HG03103 (cell line): ENCODE measurements at regions not wholly inside any gene's neighbourhood (a gene's known extent, or its start where the extent isn't known, plus 50 kb on each side); places are given as distances from the start of the nearest gene placed in this dataset.
"Not testable (repeated sequence)": the region's sequence is repeated elsewhere in the genome, so short reads cannot be mapped to it uniquely, and the experiment has no call there.

Source experiments
- ATAC-seq: cut with Tn5 transposase; IDR thresholded peaks from one replicate; pipeline ENCODE4 v1.9.1; 2021; ENCODE audit warnings: low read depth; ENCODE audit not compliant: unreplicated experiment

DNA sequence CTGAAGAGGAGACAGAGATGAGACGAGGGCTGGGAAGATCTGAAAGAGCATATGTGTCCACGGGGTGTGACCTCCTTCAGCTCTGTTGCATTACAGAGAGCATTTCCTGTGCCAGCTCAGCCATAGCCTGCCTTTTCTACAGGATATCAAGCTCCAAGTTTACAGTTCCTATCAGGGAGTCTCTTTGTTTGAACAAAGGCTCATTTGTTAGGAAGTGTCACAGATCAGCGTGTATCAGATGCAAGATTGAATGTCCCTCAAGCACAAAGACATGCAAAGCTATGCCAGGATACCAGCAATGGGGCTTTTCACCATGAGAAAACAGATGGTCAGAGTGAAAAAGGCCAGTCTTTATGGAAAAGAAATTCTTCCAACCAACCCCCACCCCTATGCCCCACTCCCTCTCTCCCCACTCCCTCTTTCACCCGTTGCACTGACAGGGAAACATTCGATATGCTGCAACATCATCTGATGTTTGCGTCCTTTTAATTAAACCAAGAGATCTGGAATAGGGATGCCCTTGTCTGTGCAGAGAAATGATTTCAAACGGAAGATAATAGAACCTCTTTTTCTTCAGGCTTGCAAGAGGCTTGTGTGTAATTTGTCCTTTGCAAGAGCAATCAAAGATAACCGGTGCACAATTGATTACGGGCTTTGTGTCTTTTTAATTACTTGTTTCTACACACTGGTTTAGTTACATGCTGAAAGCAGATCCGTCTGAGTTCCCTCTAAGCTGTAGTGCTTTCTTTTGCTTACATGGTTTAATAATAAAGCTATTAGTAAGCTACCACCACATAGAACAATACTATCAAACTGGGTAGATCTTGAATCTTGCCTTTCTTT lies 263.1 kb upstream of the RGMB start:
- no peak for ATAC-seq

DNA sequence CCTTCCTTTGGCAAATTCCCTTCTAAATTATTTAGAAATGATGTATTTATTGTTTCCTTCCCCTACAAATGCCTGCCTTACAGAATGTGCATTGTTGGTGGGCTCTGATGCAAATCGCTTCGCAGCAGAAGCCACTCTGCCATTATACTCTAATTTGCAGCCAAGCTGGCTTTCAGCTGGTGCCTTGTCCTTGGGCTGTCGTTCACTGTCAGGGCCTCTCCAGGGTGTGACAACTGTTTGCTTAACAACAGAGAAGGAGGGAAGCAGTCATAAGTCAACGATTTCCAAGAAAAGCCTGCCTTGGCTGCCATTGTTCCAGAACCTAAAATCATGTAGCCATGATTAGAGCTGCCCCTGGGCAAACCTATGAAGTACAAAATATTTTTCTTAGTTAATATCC lies 260.1 kb upstream of the RGMB start:
- ATAC-seq: no peak

DNA sequence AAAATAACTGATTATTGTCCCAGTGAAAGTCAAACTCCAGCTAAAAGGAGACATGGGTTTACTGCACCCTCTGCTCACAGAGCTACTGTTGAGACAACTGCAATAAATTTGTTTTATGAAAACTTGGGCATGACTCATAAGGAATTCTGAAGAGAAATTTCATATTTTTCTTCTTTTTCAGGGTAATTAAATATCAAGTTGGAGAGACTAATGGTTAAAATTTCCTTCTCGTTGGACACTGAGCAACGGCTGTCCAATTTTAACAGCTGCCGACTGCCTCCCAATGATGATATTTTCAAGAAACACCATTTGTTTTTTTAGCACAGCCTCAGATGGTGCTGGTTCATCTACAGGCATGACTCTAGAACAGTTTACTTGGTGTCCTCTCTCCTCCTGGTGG lies 259.2 kb upstream of the RGMB start:
- no peak for ATAC-seq

DNA sequence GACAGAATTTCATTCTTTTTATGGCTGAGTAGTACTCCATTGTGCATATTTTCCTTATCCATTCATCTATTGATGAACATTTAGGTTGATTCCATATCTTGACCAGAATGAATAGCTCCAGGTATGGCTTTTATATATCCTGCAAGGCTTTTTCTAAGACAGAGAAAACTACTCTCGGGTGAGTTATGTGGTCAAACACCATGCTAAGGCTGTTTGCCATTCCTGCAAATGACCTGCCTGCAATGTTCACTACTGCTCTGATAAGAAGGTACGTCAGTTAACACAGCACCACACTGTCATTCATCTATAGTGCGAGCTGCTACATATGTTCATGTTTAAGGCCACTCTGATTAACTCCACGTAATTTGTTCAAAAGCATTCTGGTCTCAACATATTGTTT lies 256.8 kb upstream of the RGMB start:
- ATAC-seq: no peak

DNA sequence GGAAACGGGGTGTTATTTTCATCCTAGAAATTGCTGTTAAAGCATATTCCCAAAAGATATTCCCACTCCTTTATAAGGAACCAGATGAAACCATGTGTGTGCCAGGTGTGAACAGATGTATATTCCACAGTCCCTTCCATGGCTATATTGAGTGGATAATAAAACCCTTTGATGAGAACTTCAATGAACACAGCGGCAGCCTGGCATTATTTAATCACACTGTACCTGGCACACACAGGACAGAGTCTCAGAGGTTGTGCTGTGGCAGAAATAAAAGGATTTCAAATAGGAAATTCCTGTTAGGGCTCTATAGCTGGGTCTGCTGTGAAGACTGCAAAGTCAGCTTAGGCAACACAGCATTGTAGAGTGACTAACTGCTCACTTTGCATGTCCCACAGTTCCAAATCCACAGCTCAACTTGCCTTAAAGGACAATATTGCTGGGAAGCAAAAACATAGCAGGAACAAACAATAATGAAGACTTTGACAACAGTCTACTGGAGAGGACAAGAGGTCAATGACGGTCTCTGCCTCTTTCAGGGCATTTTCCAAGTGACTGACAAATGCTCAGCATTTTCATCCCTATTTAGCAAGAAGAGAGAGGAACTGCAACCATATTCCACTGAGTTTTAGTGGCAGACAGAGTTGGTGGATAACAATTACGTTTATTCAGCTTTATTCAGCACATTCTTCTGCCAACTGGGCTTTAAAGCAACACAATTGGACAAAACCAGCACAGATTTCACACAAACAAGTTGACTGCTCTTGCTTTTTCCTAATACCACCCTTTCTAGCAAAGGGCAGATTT lies 255.7 kb upstream of the RGMB start:
- ATAC-seq: no peak

DNA sequence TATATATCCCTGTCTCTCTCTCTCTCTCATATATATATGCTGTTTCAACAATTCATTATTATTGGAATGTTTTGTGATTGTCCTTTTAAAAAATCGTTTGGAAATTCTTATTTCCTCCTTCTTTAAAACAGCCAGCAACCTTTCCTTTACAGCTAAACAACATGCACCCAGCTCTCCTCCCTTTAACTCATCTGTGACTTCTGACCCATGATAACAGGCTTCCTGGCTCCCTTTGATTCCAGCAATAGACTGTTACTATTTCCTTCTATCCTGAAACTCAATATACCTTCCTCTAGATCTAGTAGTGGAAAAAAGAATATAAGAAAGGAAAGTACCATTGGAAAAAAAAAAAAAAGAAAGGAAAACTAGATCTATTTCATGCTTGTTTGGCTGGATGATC lies 254.7 kb upstream of the RGMB start:
- no peak for ATAC-seq

DNA sequence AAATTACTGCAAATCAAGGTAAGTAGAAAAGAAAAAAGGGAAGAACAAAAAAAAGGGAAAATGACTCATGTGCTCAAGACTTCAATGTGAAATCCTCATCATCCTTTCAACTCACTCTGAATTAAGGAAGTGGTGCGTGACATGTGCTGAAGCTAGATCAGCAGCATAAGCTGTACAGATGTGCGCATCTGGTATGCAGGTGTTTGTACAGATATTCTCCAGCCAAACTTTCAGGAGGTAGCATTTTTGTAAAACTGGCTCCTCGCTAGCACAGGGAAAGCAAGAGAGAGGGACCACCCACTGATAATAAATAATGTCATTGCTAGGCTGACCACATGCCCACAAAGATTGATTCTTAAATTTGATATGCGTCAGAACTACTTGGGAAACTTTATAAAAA lies 253.9 kb upstream of the RGMB start:
- no peak for ATAC-seq

DNA sequence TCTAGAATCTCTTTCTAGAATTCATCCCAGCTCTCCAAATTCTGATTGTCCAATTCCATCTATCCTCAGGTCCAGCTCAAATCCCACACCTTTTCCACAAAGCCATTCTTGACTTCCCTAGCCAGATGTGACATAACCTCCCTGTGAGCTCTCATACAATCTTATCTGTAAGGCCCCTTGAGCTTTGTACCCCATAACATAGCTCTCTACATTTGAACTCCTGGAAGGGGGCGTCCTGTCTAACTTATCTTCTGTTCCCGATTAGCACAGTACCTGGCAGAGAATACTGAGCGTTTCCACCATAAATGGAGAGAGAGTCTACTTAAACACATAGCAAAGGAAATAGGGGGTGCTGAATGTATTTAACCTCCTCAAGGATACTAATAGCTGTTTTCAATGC lies 251.6 kb upstream of the RGMB start:
- no peak for ATAC-seq

DNA sequence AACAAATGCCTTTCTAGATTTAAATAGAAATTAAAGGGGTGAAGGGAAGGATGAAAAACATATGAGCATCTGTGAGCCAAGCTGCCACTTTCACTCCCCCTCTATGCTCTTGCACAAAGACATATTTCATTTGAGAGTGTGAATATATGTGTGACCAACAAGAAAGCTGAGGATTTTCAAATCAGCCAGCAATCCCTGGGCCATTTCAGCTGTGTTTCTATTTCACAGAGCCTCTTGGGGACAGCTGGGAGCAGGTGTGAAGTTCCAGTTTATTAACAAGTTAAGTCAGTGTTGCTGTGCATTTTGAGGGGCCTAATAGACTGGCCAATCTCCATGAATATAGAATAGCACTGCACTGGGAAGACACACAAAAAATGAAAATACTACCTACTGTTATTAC lies 248.7 kb upstream of the RGMB start:
- ATAC-seq: no peak

DNA sequence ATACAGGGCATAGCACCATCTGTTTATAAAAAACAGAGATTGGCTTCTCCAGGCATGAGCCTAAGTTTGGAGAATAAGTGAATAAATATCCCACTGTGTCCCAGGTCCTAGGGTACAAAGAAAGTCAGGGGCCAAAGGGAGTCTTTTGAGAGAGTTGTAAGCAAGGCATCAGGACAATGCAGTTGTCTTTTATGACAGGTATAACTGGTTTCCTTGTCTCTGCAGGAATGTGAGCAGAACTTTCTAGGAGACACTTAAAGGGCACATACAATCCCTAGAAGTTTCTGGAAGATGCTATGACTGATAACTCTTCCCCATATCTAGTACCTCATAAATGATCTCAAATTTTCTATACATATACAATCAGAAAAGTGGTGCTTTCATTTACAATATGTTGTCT lies 245.6 kb upstream of the RGMB start:
- ATAC-seq: no peak

DNA sequence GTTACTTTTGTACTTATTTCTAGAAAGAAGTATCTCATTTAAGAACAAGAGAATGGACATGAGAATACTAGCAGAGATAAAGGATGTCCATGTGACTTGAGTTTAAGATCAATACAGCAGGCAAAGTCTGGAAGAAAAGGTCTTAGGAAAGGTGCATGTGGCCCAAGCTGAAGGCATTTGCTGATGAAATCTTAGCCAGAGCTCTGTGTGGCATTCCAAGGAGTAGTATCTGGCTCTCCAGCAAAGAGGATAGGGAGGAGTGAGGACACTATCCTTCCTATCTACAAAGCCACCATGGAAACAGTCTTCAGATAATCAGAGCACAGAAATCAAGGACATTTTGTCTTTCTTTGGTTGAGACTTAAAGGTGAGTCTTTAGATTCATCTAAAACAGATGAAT lies 244.1 kb upstream of the RGMB start:
- no peak for ATAC-seq

DNA sequence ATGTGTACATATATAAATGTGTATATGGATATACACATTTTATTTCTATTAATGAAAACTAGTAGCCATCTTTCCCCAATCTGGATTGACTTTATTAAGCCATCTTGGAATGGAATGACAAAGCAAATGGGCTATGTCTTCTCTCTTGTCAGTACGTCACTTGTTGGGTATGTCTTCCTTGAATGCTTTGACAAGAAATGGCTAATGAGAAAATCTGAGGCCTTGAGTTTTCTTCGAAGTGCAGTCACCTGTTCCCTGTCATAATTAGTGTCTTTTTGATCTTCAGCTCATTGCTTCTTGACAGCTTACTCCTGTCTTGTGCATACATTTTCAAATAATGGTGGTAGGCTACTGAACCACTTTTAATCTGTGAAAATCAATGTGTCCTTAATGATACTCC lies 243.2 kb upstream of the RGMB start:
- ATAC-seq: no peak

DNA sequence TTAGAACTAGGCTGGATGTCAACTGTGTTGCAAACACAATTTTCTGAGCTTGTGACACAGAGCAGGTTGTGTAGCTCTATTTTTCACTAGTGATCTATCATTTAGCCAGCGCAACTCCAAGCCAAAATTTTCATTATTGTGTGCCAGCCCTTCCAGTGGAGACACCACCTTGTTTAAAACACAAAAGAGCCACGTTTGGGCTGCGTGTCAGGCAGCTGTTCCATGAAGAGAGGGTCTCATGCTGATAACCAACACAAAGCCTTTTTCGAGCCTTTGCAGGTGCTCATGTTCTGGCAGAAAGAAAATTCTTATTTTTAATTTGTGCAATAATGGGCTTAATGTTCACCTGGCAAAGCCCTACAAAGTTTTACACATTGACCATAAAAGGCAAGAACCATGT lies 237.6 kb upstream of the RGMB start:
- no peak for ATAC-seq

DNA sequence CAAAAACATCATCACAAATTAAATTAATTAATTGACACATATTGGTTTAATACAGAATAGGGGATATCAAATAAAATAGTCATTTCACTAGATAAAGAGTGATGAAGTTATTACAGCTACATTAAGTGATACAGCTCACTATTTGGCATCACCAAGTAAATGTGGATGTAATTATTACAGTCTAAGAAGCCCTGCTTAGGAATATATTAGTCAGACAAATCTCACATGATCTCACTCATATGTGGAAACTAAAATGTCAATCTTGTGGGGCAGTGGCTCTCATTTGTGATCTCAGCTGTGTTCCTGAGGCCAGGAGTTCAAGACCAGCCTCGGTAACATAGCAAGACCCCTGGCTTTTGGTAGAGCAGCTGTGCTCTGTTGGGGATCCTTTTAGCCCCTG lies 233.4 kb upstream of the RGMB start:
- ATAC-seq: no peak

DNA sequence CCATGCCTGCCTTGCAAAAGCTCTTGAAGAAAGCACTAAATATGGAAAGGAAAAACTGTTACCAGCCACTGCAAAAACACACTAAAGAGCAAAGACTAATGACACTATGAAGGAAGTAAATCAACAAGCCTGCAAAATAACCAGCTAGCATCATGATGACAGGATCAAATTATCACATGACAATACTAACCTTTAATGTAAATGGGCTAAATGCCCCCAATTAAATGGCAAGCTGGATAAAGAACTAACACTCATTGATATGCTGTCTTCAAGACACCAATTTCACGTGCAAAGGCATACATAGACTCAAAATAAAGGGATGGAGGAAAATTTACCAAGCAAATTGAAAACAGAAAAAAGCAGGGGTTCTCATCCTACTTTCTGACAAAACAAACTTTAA lies 231.8 kb upstream of the RGMB start:
- no peak for ATAC-seq

DNA sequence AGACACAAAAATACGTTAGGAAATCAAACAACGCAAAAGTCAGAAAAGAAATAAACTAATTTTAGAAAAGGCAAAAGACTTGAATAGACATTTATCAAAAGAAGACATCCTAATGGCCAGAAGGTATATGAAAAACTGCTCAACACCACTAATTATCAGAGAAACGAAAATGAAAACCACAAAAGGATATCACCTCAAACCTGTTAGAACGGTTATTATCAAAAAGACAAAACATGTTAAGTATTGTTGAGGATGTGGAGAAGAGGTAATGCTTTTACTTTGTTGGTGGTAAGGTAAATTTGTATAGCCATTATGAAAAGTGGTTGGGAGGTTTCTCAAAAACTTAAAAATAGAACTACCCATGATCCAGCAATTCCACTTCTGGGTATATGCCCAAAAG lies 230.0 kb upstream of the RGMB start:
- no peak for ATAC-seq

DNA sequence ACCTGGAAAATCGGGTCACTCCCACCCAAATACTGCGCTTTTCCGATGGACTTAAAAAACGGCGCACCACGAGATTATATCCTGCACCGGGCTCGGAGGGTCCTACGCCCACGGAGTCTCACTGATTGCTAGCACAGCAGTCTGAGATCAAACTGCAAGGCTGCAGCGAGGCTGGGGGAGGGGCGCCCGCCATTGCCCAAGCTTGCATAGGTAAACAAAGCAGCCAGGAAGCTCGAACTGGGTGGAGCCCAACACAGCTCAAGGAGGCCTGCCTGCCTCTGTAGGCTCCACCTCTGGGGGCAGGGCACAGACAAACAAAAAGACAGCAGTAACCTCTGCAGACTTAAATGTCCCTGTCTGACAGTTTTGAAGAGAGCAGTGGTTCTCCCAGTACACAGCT lies 226.5 kb upstream of the RGMB start:
- not testable (repeated sequence) for ATAC-seq

DNA sequence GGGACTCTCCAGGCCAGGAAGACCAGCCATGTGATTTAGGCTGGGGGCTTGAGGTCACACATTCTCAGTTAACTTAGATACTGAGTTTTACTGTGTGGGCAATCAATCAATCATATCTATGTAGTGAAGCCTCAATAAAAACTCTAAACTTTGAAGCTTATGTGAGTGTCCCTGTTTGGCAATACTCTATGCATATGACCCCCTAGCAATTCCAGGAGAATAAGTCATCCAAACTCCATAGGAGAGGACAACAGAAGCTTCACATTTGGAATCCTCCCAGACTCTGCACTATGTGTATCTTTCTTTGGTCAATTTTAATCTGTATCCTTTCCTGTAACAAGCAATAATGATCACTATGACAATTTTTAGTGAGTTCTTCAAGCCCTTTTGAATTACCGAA lies 216.8 kb upstream of the RGMB start:
- no peak for ATAC-seq

DNA sequence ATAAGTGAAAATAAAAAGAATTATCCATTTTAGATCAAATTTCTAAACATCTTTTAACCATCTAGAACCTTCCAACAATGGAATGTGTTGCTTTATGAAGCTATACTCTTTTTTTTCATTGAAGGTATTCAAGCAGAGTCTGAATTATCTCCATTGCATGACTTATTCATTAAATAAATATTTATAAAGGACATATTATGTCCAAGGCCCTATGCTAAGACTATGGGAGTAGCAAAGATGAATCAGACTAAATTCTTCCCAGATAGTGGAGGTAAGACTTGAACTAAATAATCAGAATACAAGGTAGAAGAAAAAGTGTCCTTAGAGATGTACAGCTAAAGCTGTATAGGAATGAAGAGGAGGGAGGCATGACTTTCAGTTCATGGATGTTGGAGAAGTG lies 215.5 kb upstream of the RGMB start:
- no peak for ATAC-seq

DNA sequence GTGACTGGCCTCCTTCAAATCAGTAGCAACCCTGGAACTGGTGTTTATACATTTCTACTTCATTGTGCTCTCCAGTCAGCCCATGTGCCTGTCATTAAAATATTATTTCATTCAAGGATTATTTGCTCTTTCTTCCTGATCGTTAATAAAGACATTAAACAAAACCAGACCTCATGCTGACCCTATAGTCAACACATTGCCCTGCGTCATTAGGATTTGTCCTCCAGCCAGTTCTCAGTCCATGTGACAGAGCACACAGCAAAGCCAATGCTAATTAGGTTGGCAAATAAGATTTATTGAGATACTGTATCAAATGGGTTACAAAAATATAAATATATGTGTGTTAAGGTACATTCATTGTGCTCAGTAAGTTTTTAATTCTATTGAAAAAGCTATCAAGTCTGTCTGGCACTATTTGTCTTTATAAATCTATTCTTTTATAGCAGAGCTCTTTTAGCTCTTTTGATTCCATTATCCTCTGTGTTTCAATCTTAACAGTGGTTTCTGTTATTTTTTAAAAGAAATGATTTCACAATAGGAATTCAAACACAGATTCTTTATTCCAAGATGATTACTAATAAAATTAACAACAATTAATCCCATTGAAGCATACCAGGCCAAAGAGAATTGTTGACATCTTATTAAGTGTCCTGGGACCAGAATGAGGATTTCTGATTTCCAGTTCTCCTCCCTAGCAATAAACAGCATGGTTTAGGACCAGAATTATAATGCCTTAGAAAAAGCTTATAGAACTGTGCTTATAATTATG lies 209.4 kb upstream of the RGMB start:
- no peak for ATAC-seq

DNA sequence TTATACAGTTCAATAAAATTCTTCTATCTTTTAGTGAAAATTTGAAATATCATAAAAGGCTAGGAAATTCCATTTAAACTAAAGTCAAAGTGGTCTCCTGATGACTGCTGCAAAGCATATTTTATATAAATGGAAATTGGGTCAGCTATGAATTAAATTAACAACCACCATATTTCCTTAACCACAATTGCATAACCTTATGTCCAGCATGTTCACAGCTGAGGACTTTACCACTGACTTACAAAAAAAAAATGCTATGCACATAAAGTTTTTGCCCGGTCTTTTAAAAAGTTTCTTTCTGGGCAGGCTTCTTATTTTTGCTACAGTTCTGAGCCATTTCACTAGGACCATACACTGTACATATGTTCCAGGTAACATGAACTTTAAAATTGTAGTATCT lies 208.6 kb upstream of the RGMB start:
- no peak for ATAC-seq
